ENCODE measurements at regions not wholly inside any gene's neighbourhood (a gene's known extent, or its start where the extent isn't known, plus 50 kb on each side); places are given as distances from the start of the nearest gene placed in this dataset.

GRCh38 chr2:120826716-120827410 lies 91.2 kb downstream of the GLI2 start:
- H3K36me3 Mint-ChIP-seq (ENCODE audit: low read depth), result no peaks in the 10 kb centered on the region
- Histone ChIP-seq H3K9me3 (ENCODE audit: control insufficient read depth, low read length) (no peaks in the 10 kb centered on the region), H3K36me3 (ENCODE audit: control insufficient read depth, insufficient read depth, low read length) (no peaks in the 10 kb centered on the region), H3K27me3 (ENCODE audit: control insufficient read depth, insufficient read depth, low read length, poor library complexity, severe bottlenecking) (no peaks in the 10 kb centered on the region), H3K9ac (ENCODE audit: extremely low read depth, low read length, poor library complexity, severe bottlenecking) (no peak overlapping the region), H3K4me1 (ENCODE audit: control insufficient read depth, insufficient read depth, low read length) (no peaks in the 10 kb centered on the region), H3K27ac (ENCODE audit: low read depth, low read length) (no peak overlapping the region), H3K4me3 (ENCODE audit: low read length) (no peak overlapping the region)
- WGBS, 2 experiments (ENCODE audit: insufficient coverage in 1 of 2, insufficient read length in 1 of 2), result 92 to 95% methylated on average over 16 to 18 of the region's 18 CpGs
- no peaks in the 10 kb centered on the region for H3K27me3 Mint-ChIP-seq (ENCODE audit: insufficient read depth)
- H3K27ac Mint-ChIP-seq, result no peak overlapping the region
- no peak for TF ChIP-seq CTCF (conservative IDR thresholded peaks at IDR 0.05)
- peaks cover 7% of the 10 kb centered on the region for H3K4me1 Mint-ChIP-seq
- H3K4me3 Mint-ChIP-seq, result no peak overlapping the region
- DNase-seq, result no peak
- no peaks in the 10 kb centered on the region for H3K9me3 Mint-ChIP-seq

DNA sequence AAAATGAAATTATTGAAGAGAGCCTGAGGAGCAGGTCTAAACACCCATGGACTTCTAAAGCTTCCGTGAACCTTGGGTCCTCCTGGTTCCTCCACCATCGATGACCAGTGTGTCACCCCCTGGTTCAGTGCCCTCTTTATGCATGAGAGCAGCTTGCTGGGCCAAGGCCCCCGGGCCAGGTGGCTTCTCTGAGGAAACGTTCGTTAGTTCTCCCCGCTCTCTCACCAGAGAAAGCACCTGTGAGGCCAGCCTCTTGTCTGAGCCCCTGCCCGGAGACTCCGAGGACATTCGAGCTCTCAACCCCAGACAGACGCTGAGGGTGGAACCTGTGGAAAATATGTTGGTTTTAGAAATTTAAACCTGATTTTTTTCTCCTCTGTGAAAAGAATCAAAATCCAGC lies 92.4 kb downstream of the GLI2 start:
- Mint-ChIP-seq H3K27me3 (ENCODE audit: insufficient read depth) (no peaks in the 10 kb centered on the region), H3K9me3 (no peaks in the 10 kb centered on the region), H3K4me3 (no peak overlapping the region), H3K36me3 (ENCODE audit: low read depth) (no peaks in the 10 kb centered on the region), H3K27ac (no peak overlapping the region), H3K4me1 (peaks cover 7% of the 10 kb centered on the region)
- no peaks in the 10 kb centered on the region for H3K36me3 ChIP-seq (ENCODE audit: control insufficient read depth, insufficient read depth, low read length)
- no peak overlapping the region for H3K27ac ChIP-seq (ENCODE audit: low read depth, low read length)
- DNase-seq, result no peak
- no peak for TF ChIP-seq CTCF (conservative IDR thresholded peaks at IDR 0.05)
- H3K27me3 ChIP-seq (ENCODE audit: control insufficient read depth, insufficient read depth, low read length, poor library complexity, severe bottlenecking), result no peaks in the 10 kb centered on the region
- H3K9me3 ChIP-seq (ENCODE audit: control insufficient read depth, low read length), result no peaks in the 10 kb centered on the region
- no peak overlapping the region for H3K9ac ChIP-seq (ENCODE audit: extremely low read depth, low read length, poor library complexity, severe bottlenecking)
- no peak overlapping the region for H3K4me3 ChIP-seq (ENCODE audit: low read length)
- no peaks in the 10 kb centered on the region for H3K4me1 ChIP-seq (ENCODE audit: control insufficient read depth, insufficient read depth, low read length)
- WGBS, 2 experiments (ENCODE audit: insufficient coverage in 1 of 2, insufficient read length in 1 of 2), result 94 to 100% methylated on average over 2 to 10 of the region's 10 CpGs

DNA sequence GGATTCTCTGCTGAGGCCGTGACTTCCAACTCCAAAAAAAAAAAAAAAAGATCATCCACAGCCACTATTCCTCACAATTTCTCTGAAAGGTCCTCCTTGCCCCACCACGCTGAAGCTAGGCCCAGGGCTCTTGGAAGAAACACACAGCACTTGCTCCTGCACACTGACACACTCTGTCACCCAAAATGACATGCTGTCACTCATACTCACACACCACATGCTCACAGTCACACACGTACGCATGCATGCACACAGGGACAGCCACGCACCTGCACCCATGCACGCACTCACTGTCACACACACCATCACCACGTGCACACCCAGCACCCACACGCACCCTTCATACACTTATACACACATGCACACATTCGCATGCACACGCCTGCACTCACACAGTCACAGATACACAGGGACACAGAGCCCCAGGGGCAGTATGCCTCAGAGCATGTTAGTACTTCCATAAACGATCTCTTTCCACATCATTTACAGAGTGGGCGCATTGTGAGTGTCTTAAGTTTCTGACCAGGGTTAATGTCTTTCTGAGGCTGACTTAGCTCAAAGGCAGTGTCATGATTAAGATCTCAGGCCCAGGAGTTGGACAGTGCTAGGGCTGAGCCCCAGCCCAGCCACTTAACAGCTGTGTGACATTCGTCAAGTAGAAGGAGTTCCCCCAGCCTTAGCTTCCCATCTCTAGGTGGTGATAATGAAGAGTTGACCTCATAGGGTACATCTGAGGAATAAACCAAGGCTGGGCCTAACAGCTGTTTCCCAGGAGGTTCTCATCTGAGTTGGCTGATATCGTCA lies 93.4 kb downstream of the GLI2 start:
- H3K9me3 ChIP-seq (ENCODE audit: control insufficient read depth, low read length), result no peaks in the 10 kb centered on the region
- Mint-ChIP-seq H3K4me1 (peaks cover 7% of the 10 kb centered on the region), H3K36me3 (ENCODE audit: low read depth) (no peaks in the 10 kb centered on the region), H3K9me3 (no peaks in the 10 kb centered on the region), H3K27ac (no peak overlapping the region), H3K27me3 (ENCODE audit: insufficient read depth) (no peaks in the 10 kb centered on the region), H3K4me3 (no peak overlapping the region)
- no peaks in the 10 kb centered on the region for H3K36me3 ChIP-seq (ENCODE audit: control insufficient read depth, insufficient read depth, low read length)
- H3K27me3 ChIP-seq (ENCODE audit: control insufficient read depth, insufficient read depth, low read length, poor library complexity, severe bottlenecking), result no peaks in the 10 kb centered on the region
- no peak for DNase-seq
- no peak overlapping the region for H3K9ac ChIP-seq (ENCODE audit: extremely low read depth, low read length, poor library complexity, severe bottlenecking)
- no peak overlapping the region for H3K27ac ChIP-seq (ENCODE audit: low read depth, low read length)
- no peaks in the 10 kb centered on the region for H3K4me1 ChIP-seq (ENCODE audit: control insufficient read depth, insufficient read depth, low read length)
- H3K4me3 ChIP-seq (ENCODE audit: low read length), result no peak overlapping the region
- TF ChIP-seq CTCF (conservative IDR thresholded peaks at IDR 0.05), result no peak
- 95 to 97% methylated on average over 10 to 14 of the region's 14 CpGs for WGBS, 2 experiments (ENCODE audit: insufficient coverage in 1 of 2, insufficient read length in 1 of 2)
